Ishikawa (cell line): ENCODE measurements at regions not wholly inside any gene's neighbourhood (a gene's known extent, or its start where the extent isn't known, plus 50 kb on each side); places are given as distances from the start of the nearest gene placed in this dataset.

Experiments
- EP300 ChIP-seq: IDR thresholded peaks from 2 replicates; pipeline ENCODE4 v1.6.1; 2012; ENCODE audit warnings: borderline replicate concordance
- RAD21 ChIP-seq: IDR thresholded peaks from 2 replicates; pipeline ENCODE4 v1.6.1; 2012; ENCODE audit warnings: low read depth
- USF1 ChIP-seq: IDR thresholded peaks from 2 replicates; pipeline ENCODE4 v1.6.1; 2012

- no peak for TF ChIP-seq EP300
- no peak for TF ChIP-seq RAD21
- TF ChIP-seq USF1, result no peak
Observed at GRCh38 chr7:46162609-46163008, 241.5 kb upstream of the IGFBP3 start.
